Right renal cortex interstitium (tissue), 3 donors: ENCODE measurements at regions not wholly inside any gene's neighbourhood (a gene's known extent, or its start where the extent isn't known, plus 50 kb on each side); places are given as distances from the start of the nearest gene placed in this dataset.

ENCODE experiments used
- DNase-seq, 3 donors: peaks; one replicate each; pipeline ENCODE4 v3.0.0-alpha.2; 2013; ENCODE audit warnings: low read depth in 3 of 3, low spot score in 2 of 3

DNA sequence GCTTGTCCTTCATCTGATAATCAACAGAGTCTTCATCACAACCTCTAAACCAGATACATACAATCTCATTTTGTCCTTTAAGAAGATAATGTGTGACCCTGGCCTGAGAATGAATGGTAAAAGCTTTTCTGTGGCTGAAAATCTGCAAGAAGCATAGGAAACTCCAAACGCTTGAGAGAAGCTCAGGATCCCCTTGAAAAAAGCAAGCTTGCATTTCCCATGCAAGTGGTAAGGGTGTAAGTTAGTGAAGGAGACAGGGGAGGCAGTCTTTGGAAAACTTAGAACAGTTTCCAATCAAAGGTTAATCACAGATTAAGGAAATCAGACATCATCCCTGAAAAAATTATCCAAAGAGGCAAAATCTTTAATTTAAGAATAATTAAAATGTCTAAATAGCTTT is 413.6 kb upstream of the SALL3 start:
- no peak for DNase-seq

DNA sequence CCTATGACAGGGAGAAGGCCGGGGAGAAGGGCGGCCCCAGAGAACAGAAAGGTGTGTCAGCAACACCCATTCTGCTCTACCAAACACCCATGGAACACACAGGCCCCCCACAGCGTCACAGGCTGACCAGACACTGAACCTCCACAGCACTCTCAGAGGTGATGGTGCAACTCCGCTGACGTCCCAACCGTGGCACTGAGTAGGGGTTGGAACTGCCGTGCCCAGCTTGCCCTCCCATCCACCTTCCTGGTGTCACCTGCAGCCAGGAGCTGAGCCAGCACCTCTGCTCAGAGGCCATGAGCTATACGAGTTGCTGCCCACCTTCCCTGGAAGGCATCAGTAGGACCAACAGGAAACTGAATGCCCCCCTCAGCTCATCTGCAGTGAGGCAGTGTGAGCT is 412.9 kb upstream of the SALL3 start:
- DNase-seq: no peak

DNA sequence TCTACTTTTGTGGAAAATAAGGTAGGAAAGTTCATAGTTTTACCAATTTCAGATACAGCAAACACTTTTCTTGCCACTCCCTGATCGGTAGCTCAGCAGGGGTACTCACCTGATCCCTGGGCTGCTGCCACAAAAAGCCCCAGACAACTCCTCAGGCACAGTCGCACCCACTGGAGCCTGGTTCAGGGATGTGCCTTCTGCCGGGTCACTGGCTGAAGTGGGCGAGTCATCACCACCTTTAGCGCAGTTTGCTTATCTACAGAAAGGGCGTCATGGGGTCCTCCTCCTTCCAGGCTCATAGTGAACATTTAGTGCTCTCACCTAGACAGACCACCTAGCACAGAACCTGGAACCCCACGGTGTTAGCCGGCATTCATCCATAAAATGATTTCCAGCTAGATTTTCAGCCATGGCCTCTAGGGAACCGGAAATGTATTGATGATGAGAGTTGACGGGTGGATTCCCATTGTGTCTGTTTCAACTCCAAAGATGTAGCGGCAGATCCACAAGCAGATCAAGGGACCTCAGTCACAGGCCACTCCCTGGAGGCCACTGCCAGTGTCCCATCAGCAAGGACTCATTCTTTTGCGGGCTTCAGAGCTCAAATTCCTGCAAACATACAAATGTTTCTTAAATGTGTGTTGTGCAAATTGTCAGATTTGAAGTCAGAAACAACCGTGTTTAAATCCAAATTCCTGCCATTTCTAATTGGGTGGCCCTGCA is 408.4 kb upstream of the SALL3 start:
- DNase-seq: no peak

DNA sequence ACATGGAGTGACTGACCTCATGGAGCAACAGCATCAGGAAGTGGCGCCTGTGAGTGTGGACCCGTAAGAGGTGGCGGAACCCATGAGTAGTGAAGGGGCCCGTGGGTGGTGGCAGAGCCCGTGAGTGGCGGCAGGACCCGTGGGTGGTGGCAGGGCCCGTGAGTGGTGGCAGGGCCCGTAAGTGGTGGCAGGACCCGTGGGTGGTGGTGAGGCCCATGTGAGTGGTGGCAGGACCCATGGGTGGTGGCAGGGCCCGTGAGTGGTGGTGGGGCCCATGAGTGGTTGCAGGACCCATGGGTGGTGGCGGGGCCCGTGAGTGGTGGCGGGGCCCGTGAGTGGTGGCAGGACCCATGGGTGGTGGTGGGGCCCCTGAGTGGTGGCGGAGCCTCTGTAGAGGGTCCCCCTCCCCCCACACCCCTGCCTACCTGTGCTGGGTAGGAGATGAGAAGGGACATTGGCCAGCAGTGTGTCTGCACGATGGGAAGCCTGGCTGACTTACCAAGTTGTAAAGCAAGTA is 407.7 kb upstream of the SALL3 start:
- DNase-seq: no peak

DNA sequence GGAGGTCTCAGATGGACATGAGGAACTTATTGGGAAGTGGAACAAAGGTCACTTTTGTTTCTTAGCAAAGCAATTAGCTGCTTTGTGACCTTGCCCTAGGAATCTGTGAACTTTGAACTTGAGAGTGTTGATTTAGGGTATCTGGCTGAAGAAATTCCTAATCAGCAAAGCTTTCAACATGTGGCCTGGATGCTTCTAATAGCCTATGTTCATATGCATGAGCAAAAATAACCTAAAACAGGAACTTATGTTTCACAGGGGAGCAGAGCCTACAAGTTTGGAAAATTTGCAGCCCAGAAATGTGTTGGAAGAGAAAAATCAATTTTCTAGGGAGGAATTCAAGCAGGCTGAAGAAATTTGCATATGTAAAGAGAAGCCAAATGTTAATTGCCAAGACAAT is 405.8 kb upstream of the SALL3 start:
- no peak for DNase-seq

DNA sequence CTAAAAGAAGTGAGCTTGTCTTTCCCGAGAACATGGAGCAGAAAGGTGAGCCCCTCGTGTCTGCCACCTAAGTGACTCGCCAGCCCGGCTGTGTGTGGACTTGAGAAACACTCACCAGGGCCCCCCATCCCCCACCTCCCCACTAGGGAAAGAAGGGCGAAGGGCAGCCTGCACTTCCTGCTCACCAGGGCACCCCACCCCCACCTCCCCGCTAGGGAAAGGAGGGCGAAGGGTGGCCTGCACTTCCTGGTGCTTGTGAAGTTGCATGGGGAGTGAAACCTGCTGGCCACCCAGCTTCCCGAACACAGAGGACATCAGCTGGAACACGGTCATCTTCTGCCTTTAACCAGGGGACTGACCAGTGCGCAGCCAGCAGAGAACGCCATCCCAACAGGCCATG is 402.7 kb upstream of the SALL3 start:
- DNase-seq: no peak

DNA sequence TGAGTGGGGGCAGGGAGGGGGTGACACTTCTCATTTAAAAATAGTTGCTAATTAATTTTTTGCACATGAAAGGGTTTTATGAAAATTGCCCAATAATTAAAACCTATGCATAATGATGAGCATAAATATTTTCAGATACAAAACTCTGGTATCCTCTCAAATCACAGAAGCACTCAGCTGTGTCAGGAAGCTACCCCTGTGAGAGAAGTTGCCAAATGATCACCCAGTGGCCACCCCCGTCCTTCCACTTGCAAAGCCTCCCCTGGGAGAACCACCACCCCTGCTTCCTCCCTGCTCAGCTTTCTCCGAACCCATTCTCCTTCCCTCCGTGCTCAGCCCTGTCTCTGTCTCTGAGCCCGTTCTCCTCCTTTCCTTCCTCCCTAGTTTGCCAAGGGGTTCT is 400.2 kb upstream of the SALL3 start:
- DNase-seq: no peak

DNA sequence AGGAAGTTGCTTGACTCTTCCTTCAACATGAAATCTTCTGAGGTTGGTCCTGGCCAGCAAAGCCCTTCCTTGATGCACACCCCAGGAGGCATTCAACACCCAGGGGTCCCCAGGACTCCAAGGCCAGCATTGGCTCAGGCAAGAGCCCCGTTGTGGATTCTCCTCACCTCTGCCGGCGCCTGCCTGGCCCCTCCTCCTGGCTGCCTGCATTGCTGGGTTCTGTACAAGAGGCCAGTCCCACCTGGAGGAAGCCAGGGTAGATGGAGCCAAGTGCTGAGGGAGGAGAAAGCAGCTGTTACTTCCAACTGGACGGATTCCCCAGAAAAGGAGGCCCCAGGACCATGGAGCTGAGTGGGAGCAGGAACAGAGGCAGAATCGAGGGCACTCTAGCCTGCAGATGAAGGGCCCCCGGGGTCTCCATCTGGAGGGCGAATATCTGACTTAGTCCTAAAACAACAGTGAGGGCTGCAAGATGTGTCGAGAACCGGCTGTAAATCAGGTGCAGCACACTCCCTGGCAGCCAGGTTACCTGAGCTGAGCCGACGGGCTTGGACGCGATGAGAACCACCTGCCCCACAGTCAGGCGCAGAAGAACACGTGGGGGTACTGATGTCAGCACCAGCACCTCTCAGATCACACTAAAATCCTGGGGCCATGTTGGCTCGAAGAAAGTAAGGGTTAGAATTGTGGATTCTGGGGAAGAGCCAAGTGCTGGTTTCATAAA is 399.6 kb upstream of the SALL3 start:
- DNase-seq: no peak

DNA sequence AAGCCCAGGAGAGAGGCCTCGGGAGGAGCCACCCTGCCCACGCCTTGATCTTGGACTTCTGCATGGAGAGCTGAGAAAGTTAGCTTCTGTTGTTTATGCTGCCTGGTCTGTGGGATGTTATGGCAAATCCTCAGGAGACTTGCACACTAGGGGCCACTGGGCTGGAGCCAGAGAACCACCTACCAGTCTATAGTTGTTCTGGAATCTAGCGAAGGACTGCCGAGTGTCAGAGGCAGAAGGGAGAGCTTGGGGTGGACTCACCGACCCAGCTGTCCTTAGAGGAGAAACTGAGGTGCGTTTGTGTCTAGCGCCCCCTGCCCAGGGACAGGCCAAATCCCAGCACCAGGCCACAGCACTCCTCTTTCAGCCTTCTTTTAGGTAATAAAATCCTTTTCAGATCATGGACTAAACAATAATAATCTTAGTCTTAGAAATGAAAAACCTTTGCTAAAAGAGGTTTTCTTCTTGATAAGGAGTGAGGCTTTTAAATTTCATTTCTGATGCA is 398.7 kb upstream of the SALL3 start:
- no peak for DNase-seq

DNA sequence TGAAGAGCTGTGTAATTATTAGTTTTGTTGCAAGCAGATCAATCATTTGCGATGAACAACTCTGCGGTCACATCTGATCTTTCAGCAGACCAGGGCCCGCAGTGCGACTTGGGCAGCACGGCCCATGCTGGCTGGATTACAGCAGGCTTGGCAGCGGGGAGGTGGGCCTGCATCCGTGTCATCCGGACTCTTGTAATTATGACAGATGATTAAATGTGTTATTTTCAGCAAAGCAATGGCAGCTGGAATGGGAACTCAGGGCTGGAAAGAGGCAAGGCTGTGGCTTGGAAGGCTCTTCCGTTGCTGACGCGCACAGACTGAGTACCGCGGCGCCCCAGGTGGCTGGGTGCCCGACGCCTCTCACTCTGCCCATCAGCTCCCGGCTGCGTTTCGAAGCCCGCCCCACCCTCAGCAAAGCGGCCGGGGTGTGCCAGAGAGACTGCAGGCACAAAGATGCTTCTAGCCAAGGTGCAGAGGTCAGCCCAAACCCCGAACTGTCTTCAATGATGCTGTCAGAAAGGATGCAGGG is 397.4 kb upstream of the SALL3 start:
- DNase-seq: no peak

DNA sequence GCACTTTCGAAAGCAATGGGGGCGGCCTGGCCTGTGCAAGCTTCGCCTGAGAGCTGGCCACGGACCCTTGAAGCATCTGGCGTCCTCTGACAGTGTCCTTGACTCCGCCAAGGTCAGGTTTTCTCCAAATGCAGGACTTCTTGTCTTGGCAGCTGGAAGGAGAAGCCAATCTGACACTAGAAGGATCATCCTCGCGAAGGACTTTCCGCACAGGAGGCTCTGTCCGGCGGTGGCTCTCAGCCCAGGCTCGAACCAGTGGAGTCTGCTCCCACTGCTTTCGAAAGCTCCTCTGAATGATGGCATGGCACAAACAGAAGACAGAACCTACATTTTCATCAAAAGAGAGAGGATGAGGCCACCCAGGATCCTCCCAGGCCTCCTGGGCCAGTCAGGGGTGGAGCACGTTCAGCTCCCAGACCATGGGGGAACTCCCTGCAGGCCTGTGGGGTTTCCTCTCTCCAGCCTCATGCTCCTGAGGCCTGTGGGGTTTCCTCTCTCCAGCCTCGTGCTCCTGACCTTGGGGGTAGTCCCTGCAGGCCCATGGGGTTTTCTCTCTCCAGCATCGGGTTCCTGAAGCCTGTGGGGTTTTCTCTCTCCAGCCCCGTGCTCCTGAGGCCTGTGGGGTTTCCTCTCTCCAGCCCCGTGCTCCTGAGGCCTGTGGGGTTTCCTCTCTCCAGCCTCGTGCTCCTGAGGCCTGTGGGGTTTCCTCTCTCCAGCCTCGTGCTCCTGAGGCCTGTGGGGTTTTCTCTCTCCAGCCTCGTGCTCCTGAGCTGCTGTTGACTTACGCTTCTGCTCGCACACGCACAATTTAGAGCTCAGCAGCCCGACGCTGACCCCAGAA is 396.5 kb upstream of the SALL3 start:
- DNase-seq: no peak

DNA sequence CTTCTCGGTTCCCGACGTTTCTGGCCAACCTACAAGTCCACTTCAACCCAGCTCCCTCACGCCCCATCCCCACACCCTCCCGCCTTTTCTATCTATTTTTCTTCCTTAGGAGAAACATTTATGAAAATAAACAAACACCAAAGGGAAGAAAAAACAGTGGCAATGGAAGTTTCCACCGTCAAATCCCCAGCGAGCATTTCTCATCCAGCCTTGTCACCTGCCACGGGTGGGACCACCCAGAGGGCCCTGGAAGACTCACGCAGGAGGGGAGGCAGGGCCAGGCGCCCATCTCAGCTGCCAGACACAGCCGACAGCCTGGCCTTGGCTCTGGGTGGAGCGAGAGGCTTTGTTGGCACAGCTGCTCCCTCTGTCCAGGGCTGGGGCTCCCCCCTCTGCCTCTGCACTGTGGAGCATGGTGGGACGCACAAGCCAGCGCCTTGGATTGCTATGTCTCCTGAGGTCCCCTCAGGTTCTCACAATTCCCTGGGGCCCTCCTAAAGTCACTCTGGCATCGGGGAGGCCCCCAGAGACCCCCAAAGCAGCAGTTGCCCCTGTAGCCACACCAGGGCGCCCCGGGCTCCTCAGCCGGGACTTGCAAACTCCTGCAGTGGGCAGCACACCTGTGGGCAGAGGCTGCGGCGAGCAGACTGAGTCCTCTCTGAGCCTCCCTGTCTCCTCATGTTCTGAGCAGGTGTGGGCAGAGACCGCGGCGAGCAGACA is 395.7 kb upstream of the SALL3 start:
- DNase-seq: no peak

DNA sequence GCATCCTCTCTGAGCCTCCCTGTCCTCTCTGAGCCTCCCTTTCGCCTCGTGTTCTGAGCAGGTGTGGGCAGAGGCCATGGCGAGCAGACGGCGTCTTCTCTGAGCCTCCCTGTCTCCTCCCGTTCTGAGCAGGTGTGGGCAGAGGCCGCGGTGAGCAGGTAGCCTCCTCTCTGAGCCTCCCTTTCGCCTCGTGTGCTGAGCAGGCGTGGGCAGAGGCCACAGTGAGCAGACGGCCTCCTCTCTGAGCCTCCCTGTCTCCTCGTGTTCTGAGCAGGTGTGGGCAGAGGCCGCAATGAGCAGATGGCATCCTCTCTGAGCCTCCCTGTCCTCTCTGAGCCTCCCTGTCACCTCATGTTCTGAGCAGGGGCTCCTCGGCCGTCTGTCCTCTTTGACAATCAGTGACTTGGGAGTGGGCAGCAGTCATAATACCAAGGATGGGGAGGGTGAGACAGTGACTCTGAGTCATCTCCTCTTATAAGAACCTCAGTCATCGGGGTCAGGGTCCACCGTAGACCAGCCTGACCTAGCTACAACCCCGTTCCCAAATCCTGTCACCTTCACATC is 395.1 kb upstream of the SALL3 start:
- DNase-seq: no peak

DNA sequence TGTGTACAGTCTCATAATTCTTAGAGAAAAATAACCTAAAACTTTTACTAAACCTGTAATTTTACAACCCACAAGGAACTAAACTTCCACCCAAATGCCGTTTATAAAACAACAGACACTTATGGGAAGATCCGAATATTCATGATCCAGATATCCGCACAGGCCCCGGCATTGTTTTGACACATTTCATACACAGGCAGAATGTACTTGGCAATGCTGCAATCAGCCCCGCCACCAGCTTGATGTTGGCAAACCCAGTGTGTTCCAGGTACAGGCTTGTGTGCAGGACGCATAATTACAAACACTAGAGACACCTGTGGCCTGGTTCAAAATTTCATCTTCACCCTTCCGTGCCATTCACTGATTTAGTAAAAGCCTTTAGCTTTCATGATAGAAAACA is 393.0 kb upstream of the SALL3 start:
- DNase-seq: no peak

DNA sequence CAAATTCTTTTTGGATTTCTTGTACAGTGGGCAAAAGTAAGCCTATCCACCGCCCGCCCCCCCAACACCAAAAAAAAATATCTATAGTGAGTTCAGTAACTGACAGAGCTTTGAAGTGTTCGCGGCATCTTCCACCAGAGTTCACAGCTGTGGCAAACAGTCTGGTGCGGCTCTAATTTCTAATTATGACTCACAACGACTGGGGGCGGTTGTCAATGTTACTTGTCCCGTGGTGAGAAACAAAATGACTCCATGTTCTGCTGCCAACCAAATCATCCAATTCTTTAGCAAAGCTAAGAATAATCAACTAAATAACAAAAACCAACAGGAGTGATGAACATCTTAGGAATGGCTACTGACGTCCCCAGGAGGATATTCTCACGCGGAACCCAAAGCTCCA is 392.5 kb upstream of the SALL3 start:
- DNase-seq: no peak

DNA sequence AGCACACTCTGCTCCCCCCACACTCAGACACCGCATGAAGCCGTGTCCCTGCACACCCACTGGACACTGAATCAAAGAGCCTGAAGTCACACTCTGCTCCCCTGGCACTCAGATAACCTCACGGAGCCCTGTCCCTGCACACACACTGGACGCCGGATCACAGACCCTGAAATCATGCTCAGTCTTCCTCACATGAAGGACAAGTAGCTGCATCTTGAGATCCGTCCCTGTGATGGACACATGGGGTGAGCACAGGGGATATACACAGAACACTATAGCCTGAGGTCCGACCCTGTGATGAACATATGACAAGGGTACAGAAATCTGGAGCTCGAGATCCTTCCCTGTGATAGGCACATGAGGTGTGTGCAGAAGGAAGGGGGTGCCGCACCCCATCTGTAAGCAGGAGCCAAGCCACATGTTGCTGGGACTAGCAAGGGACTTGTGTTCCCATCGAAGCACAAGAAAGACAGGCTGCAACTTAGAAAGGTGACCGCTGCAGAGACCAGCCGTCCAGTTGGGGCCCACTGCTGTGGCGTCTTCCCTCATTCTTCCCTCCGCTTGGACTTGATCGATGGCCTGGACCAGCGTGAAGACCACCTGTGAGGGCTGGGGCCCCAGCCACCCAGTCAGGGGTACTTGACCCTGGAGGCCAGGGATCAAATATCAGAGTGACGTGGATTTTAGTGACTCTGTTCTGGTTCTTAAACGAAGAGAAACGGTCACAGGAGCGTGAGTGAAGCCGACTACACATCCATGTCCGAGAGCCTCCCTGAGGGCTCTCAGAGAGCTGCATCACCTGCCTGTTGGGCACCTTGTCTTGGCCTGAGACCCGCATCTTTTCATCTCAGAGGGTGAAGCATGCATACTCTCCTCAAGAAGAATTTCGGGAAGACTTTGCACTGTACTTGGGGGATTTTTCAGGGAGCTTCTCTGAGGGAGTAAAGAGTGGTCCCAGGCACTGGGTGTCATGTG is 391.7 kb upstream of the SALL3 start:
- DNase-seq: no peak

DNA sequence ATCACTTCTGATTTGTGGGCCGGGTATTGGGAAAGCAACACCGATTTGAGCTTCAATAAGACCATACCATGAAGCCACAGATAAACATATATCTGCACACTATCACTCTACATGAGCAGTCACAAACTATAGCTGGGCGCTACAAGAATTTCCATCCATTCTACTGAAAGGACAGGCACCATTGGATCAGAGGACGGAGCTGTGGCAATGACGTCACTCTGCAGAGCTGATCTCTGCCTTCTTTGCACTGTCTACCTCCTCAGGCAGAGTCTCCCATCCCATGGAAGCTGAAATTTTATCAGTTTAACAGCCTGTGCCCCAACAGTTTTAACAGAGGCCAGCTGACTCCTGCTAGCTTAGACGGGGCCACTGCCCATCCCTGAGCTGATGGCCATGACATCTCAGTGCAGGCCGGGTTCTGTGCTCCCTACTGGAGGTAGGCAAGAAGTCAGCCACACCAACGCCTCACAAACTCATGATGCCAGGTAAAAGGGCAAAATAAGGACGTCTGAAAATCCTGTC is 389.6 kb upstream of the SALL3 start:
- no peak for DNase-seq

DNA sequence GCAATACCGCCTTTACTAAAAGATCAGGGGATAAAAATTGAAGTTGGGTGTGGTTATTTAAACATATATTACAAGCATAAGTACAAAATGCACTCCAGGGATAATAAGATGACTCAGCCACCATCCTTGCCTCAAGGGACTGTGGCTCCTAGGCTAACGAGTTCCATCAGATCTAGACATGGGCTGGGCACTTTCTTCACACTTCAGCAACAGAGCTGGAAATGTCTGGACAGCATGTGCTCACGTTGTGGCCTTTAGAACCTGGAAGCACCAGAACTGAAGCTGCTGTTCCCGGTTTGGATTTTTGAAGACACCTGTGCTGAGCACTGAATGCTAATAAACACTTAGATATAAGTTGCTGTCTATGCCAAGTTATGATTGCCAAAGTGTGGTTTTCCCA is 384.2 kb upstream of the SALL3 start:
- no peak for DNase-seq
